ENCODE measurements at regions not wholly inside any gene's neighbourhood (a gene's known extent, or its start where the extent isn't known, plus 50 kb on each side); places are given as distances from the start of the nearest gene placed in this dataset.

DNA sequence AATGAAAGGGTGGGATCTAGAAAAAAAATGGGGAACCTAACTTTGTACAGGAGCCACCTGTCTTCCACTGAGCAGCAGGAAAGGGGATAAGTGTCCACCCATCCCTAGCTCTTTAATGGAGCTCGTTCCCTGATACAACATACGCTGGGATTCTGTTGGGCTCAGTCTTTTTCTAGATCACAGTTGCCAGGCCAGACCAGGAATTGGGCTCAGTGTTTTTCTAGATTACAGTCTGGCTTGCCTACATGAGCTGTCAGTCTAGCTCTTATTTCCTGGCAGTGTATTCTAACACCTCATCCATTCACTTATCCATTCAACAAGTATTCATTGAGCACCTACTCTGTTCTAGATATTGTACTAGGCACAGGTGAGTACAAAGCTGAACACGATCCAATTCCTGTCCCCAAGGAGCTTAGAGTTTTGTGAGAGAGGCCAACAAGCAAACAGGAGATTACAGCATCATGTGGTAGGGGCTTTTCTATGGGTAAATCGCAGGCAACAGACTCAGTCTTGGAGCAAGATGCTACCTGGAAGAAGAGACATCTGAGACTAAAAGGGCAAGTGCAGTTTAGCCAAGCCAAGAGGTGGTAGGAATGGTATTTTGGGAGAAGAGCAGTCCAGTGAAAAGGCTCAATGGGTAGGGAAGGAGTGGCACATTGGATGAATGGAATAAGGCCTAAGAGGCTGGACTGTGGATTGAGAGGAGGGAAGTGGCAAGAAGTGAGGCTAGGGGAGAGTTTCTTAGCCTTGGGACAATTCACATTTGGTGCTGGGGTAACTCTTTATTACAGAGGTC lies 138.0 kb upstream of the HS3ST2 start:
- H3K27me3 ChIP-seq (replicated peaks in 2 of 5; ENCODE audit: control insufficient read depth in 4 of 5, insufficient read depth in 5 of 5, low read length in 4 of 5) = peaks cover 0 to 30% (median 12%) of the 10 kb centered on the region in 5 experiments
- no peaks in the 10 kb centered on the region for H3K4me1 ChIP-seq (ENCODE audit: control extremely low read depth in 1 of 4, control insufficient read depth in 4 of 4, insufficient read depth in 4 of 4, low read length in 3 of 4)
- ChIA-PET POLR2A (no interaction called here), CTCF (interaction anchor here (1.1 to 1.3 kb wide), 2 partner anchors 8 to 1110 kb away, joined by 3 read pairs; no protein-coding TSS in a partner anchor)
- DNase-seq = no peak
- no peaks in the 10 kb centered on the region for H3K36me3 ChIP-seq (ENCODE audit: control insufficient read depth in 4 of 4, insufficient read depth in 4 of 4, low read length in 3 of 4)
- H3K27ac ChIP-seq (ENCODE audit: insufficient read depth in 1 of 2, low read depth in 1 of 2, low read length in 2 of 2, poor library complexity in 1 of 2, severe bottlenecking in 2 of 2) = no peak overlapping the region
- 97% methylated on average over 4 of the region's 4 CpGs for WGBS (ENCODE audit: insufficient coverage)
- H3K4me3 ChIP-seq (ENCODE audit: control insufficient read depth in 1 of 7, extremely low read depth in 1 of 7, insufficient read depth in 4 of 7, low read depth in 2 of 7, low read length in 6 of 7) = no peak overlapping the region
- peaks cover 0 to 5% (median 3%) of the 10 kb centered on the region in 5 experiments for H3K9me3 ChIP-seq (ENCODE audit: control extremely low read depth in 1 of 5, control insufficient read depth in 4 of 5, insufficient read depth in 2 of 5, low read depth in 1 of 5, low read length in 4 of 5)

- peaks cover 0 to 33% (median 16%) of the 10 kb centered on the region in 5 experiments for H3K27me3 ChIP-seq (replicated peaks in 2 of 5; ENCODE audit: control insufficient read depth in 4 of 5, insufficient read depth in 5 of 5, low read length in 4 of 5)
- ChIA-PET POLR2A (no interaction called here), CTCF (no interaction called here)
- no peaks in the 10 kb centered on the region for H3K4me1 ChIP-seq (ENCODE audit: control extremely low read depth in 1 of 4, control insufficient read depth in 4 of 4, insufficient read depth in 4 of 4, low read length in 3 of 4)
- DNase-seq = no peak
- whole genome bisulfite sequencing (ENCODE audit: insufficient coverage) = 96% methylated on average over 8 of the region's 8 CpGs
- H3K36me3 ChIP-seq (ENCODE audit: control insufficient read depth in 4 of 4, insufficient read depth in 4 of 4, low read length in 3 of 4) = no peaks in the 10 kb centered on the region
- H3K9me3 ChIP-seq (ENCODE audit: control extremely low read depth in 1 of 5, control insufficient read depth in 4 of 5, insufficient read depth in 2 of 5, low read depth in 1 of 5, low read length in 4 of 5) = peaks cover 0 to 5% (median 3%) of the 10 kb centered on the region in 5 experiments
- H3K4me3 ChIP-seq (ENCODE audit: control insufficient read depth in 1 of 7, extremely low read depth in 1 of 7, insufficient read depth in 4 of 7, low read depth in 2 of 7, low read length in 6 of 7) = no peak overlapping the region
- H3K27ac ChIP-seq (ENCODE audit: insufficient read depth in 1 of 2, low read depth in 1 of 2, low read length in 2 of 2, poor library complexity in 1 of 2, severe bottlenecking in 2 of 2) = no peak overlapping the region
Observed at GRCh38 chr16:22677024-22677830, 136.7 kb upstream of the HS3ST2 start.

DNA sequence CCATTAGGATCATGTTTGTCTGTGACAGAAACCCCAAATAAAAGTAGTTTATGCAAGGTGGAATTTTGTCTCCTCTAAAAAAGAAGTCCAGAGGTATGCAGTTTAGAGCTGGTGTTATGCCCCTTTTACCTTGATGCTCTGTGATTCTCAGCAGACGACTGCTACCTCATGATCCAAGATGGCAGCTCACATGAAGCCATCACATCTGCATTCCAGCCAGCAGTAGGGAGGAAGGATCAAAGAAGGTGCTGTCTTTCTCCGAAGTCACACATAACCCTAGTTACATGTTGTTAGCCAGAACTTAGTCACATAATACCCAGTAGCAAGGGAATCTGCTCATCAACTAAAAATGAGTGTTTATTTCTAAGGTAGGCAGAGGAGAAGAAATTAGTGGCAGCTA lies 135.7 kb upstream of the HS3ST2 start:
- peaks cover 0 to 29% (median 15%) of the 10 kb centered on the region in 5 experiments for H3K27me3 ChIP-seq (replicated peaks in 2 of 5; ENCODE audit: control insufficient read depth in 4 of 5, insufficient read depth in 5 of 5, low read length in 4 of 5)
- no peaks in the 10 kb centered on the region for H3K4me1 ChIP-seq (ENCODE audit: control extremely low read depth in 1 of 4, control insufficient read depth in 4 of 4, insufficient read depth in 4 of 4, low read length in 3 of 4)
- H3K27ac ChIP-seq (ENCODE audit: insufficient read depth in 1 of 2, low read depth in 1 of 2, low read length in 2 of 2, poor library complexity in 1 of 2, severe bottlenecking in 2 of 2) = no peak overlapping the region
- ChIA-PET POLR2A (no interaction called here), CTCF (no interaction called here)
- H3K9me3 ChIP-seq (ENCODE audit: control extremely low read depth in 1 of 5, control insufficient read depth in 4 of 5, insufficient read depth in 2 of 5, low read depth in 1 of 5, low read length in 4 of 5) = peaks cover 0 to 5% (median 3%) of the 10 kb centered on the region in 5 experiments
- WGBS (ENCODE audit: insufficient coverage) = 89% methylated on average over 2 of the region's 2 CpGs
- no peak overlapping the region for H3K4me3 ChIP-seq (ENCODE audit: control insufficient read depth in 1 of 7, extremely low read depth in 1 of 7, insufficient read depth in 4 of 7, low read depth in 2 of 7, low read length in 6 of 7)
- H3K36me3 ChIP-seq (ENCODE audit: control insufficient read depth in 4 of 4, insufficient read depth in 4 of 4, low read length in 3 of 4) = no peaks in the 10 kb centered on the region
- DNase-seq = no peak

- no peaks in the 10 kb centered on the region for H3K36me3 ChIP-seq (ENCODE audit: control insufficient read depth in 4 of 4, insufficient read depth in 4 of 4, low read length in 3 of 4)
- ChIA-PET POLR2A (no interaction called here), CTCF (interaction anchor here (1.0 kb wide), 1 partner anchor 10 kb away, joined by 3 read pairs; no protein-coding TSS in a partner anchor)
- H3K4me3 ChIP-seq (ENCODE audit: control insufficient read depth in 1 of 7, extremely low read depth in 1 of 7, insufficient read depth in 4 of 7, low read depth in 2 of 7, low read length in 6 of 7) = no peak overlapping the region
- no peak overlapping the region for H3K27ac ChIP-seq (ENCODE audit: insufficient read depth in 1 of 2, low read depth in 1 of 2, low read length in 2 of 2, poor library complexity in 1 of 2, severe bottlenecking in 2 of 2)
- no peaks in the 10 kb centered on the region for H3K4me1 ChIP-seq (ENCODE audit: control extremely low read depth in 1 of 4, control insufficient read depth in 4 of 4, insufficient read depth in 4 of 4, low read length in 3 of 4)
- H3K27me3 ChIP-seq (replicated peaks in 2 of 5; ENCODE audit: control insufficient read depth in 4 of 5, insufficient read depth in 5 of 5, low read length in 4 of 5) = peaks cover 0 to 19% (median 15%) of the 10 kb centered on the region in 5 experiments
- peaks cover 0 to 2% (median under 1%) of the 10 kb centered on the region in 5 experiments for H3K9me3 ChIP-seq (ENCODE audit: control extremely low read depth in 1 of 5, control insufficient read depth in 4 of 5, insufficient read depth in 2 of 5, low read depth in 1 of 5, low read length in 4 of 5)
- WGBS (ENCODE audit: insufficient coverage) = 92% methylated on average over 17 of the region's 17 CpGs
- DNase-seq = no peak
Observed at GRCh38 chr16:22681554-22682291, 132.2 kb upstream of the HS3ST2 start.

- DNase-seq = no peak
- H3K9me3 ChIP-seq (ENCODE audit: control extremely low read depth in 1 of 5, control insufficient read depth in 4 of 5, insufficient read depth in 2 of 5, low read depth in 1 of 5, low read length in 4 of 5) = peaks cover 0 to 9% (median 4%) of the 10 kb centered on the region in 5 experiments
- H3K36me3 ChIP-seq (ENCODE audit: control insufficient read depth in 4 of 4, insufficient read depth in 4 of 4, low read length in 3 of 4) = no peaks in the 10 kb centered on the region
- H3K4me1 ChIP-seq (ENCODE audit: control extremely low read depth in 1 of 4, control insufficient read depth in 4 of 4, insufficient read depth in 4 of 4, low read length in 3 of 4) = no peaks in the 10 kb centered on the region
- H3K27ac ChIP-seq (ENCODE audit: insufficient read depth in 1 of 2, low read depth in 1 of 2, low read length in 2 of 2, poor library complexity in 1 of 2, severe bottlenecking in 2 of 2) = no peak overlapping the region
- H3K4me3 ChIP-seq (ENCODE audit: control insufficient read depth in 1 of 7, extremely low read depth in 1 of 7, insufficient read depth in 4 of 7, low read depth in 2 of 7, low read length in 6 of 7) = no peak overlapping the region
- CTCF ChIA-PET = interaction anchor here (0.9 to 1.3 kb wide), 2 partner anchors 10 to 13 kb away, joined by 3 to 4 read pairs; no protein-coding TSS in a partner anchor
- peaks cover 0 to 16% (median 15%) of the 10 kb centered on the region in 5 experiments for H3K27me3 ChIP-seq (replicated peaks in 2 of 5; ENCODE audit: control insufficient read depth in 4 of 5, insufficient read depth in 5 of 5, low read length in 4 of 5)
- POLR2A ChIA-PET = no interaction called here
- no CpG with 5 or more reads among the region's 4 CpGs for WGBS (ENCODE audit: insufficient coverage)
Observed at GRCh38 chr16:22683258-22683657, 130.7 kb upstream of the HS3ST2 start.

GRCh38 chr16:22683730-22684573 lies 130.0 kb upstream of the HS3ST2 start:
- H3K9me3 ChIP-seq (ENCODE audit: control extremely low read depth in 1 of 5, control insufficient read depth in 4 of 5, insufficient read depth in 2 of 5, low read depth in 1 of 5, low read length in 4 of 5) = peaks cover 0 to 9% (median 3%) of the 10 kb centered on the region in 5 experiments
- no peaks in the 10 kb centered on the region for H3K36me3 ChIP-seq (ENCODE audit: control insufficient read depth in 4 of 4, insufficient read depth in 4 of 4, low read length in 3 of 4)
- H3K27me3 ChIP-seq (replicated peaks in 2 of 5; ENCODE audit: control insufficient read depth in 4 of 5, insufficient read depth in 5 of 5, low read length in 4 of 5) = peaks cover 0 to 16% (median 14%) of the 10 kb centered on the region in 5 experiments
- WGBS (ENCODE audit: insufficient coverage) = 87% methylated on average over 4 of the region's 4 CpGs
- no peak for DNase-seq
- ChIA-PET POLR2A (no interaction called here), CTCF (interaction anchor here (0.9 to 1.3 kb wide), 4 partner anchors 8 to 1120 kb away, joined by 3 to 4 read pairs (median 3); no protein-coding TSS in a partner anchor)
- no peaks in the 10 kb centered on the region for H3K4me1 ChIP-seq (ENCODE audit: control extremely low read depth in 1 of 4, control insufficient read depth in 4 of 4, insufficient read depth in 4 of 4, low read length in 3 of 4)
- no peak overlapping the region for H3K27ac ChIP-seq (ENCODE audit: insufficient read depth in 1 of 2, low read depth in 1 of 2, low read length in 2 of 2, poor library complexity in 1 of 2, severe bottlenecking in 2 of 2)
- H3K4me3 ChIP-seq (ENCODE audit: control insufficient read depth in 1 of 7, extremely low read depth in 1 of 7, insufficient read depth in 4 of 7, low read depth in 2 of 7, low read length in 6 of 7) = no peak overlapping the region
